ENCODE measurements at regions not wholly inside any gene's neighbourhood (a gene's known extent, or its start where the extent isn't known, plus 50 kb on each side); places are given as distances from the start of the nearest gene placed in this dataset.

GRCh38 chr11:90274362-90274761 lies 51.5 kb upstream of the CHORDC1 start:
- no peak for DNase-seq
- Histone ChIP-seq H3K9me3 (replicated peaks) (no peaks in the 10 kb centered on the region), H3K27ac (no peak overlapping the region), H3K4me1 (no peaks in the 10 kb centered on the region), H3K36me3 (no peaks in the 10 kb centered on the region), H3K27me3 (no peaks in the 10 kb centered on the region), H3K4me3 (no peak overlapping the region)
